ENCODE measurements at regions not wholly inside any gene's neighbourhood (a gene's known extent, or its start where the extent isn't known, plus 50 kb on each side); places are given as distances from the start of the nearest gene placed in this dataset.

- peak; percentile 35 for DNase-seq (ENCODE audit: low spot score)
- ChIA-PET CTCF (interaction anchor here (0.7 kb wide), 1 partner anchor 239 kb away, joined by 5 read pairs; no protein-coding TSS in a partner anchor), POLR2A (ENCODE audit: low non-redundant PET) (no interaction called here)
- Histone ChIP-seq H3K4me1 (ENCODE audit: insufficient read depth, low read length, poor library complexity, severe bottlenecking) (no peaks in the 10 kb centered on the region), H3K27me3 (replicated peaks; ENCODE audit: insufficient read depth, low read depth, low read length, poor library complexity) (no peaks in the 10 kb centered on the region), H3K4me3 (ENCODE audit: low read depth, low read length, poor library complexity, severe bottlenecking) (no peak overlapping the region), H3K9me3 (ENCODE audit: low read depth, low read length, poor library complexity, severe bottlenecking) (no peaks in the 10 kb centered on the region), H3K27ac (ENCODE audit: low read depth, low read length, poor library complexity, severe bottlenecking) (no peak overlapping the region), H3K36me3 (ENCODE audit: insufficient read depth, low read length, poor library complexity, severe bottlenecking) (no peaks in the 10 kb centered on the region)
- TF ChIP-seq EZH2 (IDR thresholded peaks at IDR 0.05; ENCODE audit: borderline replicate concordance, low read depth, low read length, poor library complexity, severe bottlenecking) (no peak), CTCF (conservative IDR thresholded peaks at IDR 0.05; ENCODE audit: low read depth, low read length) (peak; percentile 56)
- intact Hi-C loops (cut with micrococcal nuclease; ENCODE audit: unreplicated experiment): loop anchor here (5.0 kb wide), 2 partner anchors 199 to 239 kb away; no protein-coding TSS in a partner anchor
- BruUV-seq (replicated peaks): no TSS peak
These were observed 457.4 kb downstream of the CENPC start for GRCh38 chr4:67087897-67088296.

- no peaks in the 10 kb centered on the region for H3K9me3 ChIP-seq (ENCODE audit: low read depth, low read length, poor library complexity, severe bottlenecking)
- H3K4me1 ChIP-seq (ENCODE audit: insufficient read depth, low read length, poor library complexity, severe bottlenecking): no peaks in the 10 kb centered on the region
- no peak overlapping the region for H3K4me3 ChIP-seq (ENCODE audit: low read depth, low read length, poor library complexity, severe bottlenecking)
- no peaks in the 10 kb centered on the region for H3K27me3 ChIP-seq (replicated peaks; ENCODE audit: insufficient read depth, low read depth, low read length, poor library complexity)
- CTCF ChIA-PET: no interaction called here
- intact Hi-C loops (cut with micrococcal nuclease; ENCODE audit: unreplicated experiment): loop anchor here (5.0 kb wide), 2 partner anchors 203 to 243 kb away; no protein-coding TSS in a partner anchor
- TF ChIP-seq CTCF (conservative IDR thresholded peaks at IDR 0.05; ENCODE audit: low read depth, low read length) (no peak), EZH2 (IDR thresholded peaks at IDR 0.05; ENCODE audit: borderline replicate concordance, low read depth, low read length, poor library complexity, severe bottlenecking) (no peak)
- H3K27ac ChIP-seq (ENCODE audit: low read depth, low read length, poor library complexity, severe bottlenecking): no peak overlapping the region
- no peaks in the 10 kb centered on the region for H3K36me3 ChIP-seq (ENCODE audit: insufficient read depth, low read length, poor library complexity, severe bottlenecking)
- DNase-seq (ENCODE audit: low spot score): no peak
- BruUV-seq (replicated peaks): no TSS peak
- POLR2A ChIA-PET (ENCODE audit: low non-redundant PET): no interaction called here
These were observed 460.5 kb downstream of the CENPC start for GRCh38 chr4:67084783-67085182.

GRCh38 chr4:67083496-67083895, 461.8 kb downstream of the CENPC start:
- BruUV-seq (replicated peaks): no TSS peak
- POLR2A ChIA-PET (ENCODE audit: low non-redundant PET): no interaction called here
- H3K36me3 ChIP-seq (ENCODE audit: insufficient read depth, low read length, poor library complexity, severe bottlenecking): no peaks in the 10 kb centered on the region
- no peaks in the 10 kb centered on the region for H3K4me1 ChIP-seq (ENCODE audit: insufficient read depth, low read length, poor library complexity, severe bottlenecking)
- CTCF ChIA-PET: no interaction called here
- H3K9me3 ChIP-seq (ENCODE audit: low read depth, low read length, poor library complexity, severe bottlenecking): no peaks in the 10 kb centered on the region
- DNase-seq (ENCODE audit: low spot score): no peak
- no peaks in the 10 kb centered on the region for H3K27me3 ChIP-seq (replicated peaks; ENCODE audit: insufficient read depth, low read depth, low read length, poor library complexity)
- H3K27ac ChIP-seq (ENCODE audit: low read depth, low read length, poor library complexity, severe bottlenecking): no peak overlapping the region
- H3K4me3 ChIP-seq (ENCODE audit: low read depth, low read length, poor library complexity, severe bottlenecking): no peak overlapping the region
- TF ChIP-seq CTCF (conservative IDR thresholded peaks at IDR 0.05; ENCODE audit: low read depth, low read length) (no peak), EZH2 (IDR thresholded peaks at IDR 0.05; ENCODE audit: borderline replicate concordance, low read depth, low read length, poor library complexity, severe bottlenecking) (no peak)
- intact Hi-C loops (cut with micrococcal nuclease; ENCODE audit: unreplicated experiment): no loop called here
